Stomach (tissue), 4 donors: ENCODE measurements at regions not wholly inside any gene's neighbourhood (a gene's known extent, or its start where the extent isn't known, plus 50 kb on each side); places are given as distances from the start of the nearest gene placed in this dataset.

ENCODE experiments used
- EP300 ChIP-seq: sonication (generic); formaldehyde crosslinking; IDR thresholded peaks from one replicate; pipeline ENCODE4 v1.6.1; 2017; ENCODE audit warnings: antibody characterized with exemption
- POLR2A ChIP-seq, 4 donors: fragments of 450-650 bp; IDR thresholded peaks; one replicate each; pipeline ENCODE4 v1.6.1; 2016; ENCODE audit warnings: antibody characterized with exemption in 4 of 4, control low read depth in 2 of 4, mild to moderate bottlenecking in 1 of 4, moderate library complexity in 1 of 4

DNA sequence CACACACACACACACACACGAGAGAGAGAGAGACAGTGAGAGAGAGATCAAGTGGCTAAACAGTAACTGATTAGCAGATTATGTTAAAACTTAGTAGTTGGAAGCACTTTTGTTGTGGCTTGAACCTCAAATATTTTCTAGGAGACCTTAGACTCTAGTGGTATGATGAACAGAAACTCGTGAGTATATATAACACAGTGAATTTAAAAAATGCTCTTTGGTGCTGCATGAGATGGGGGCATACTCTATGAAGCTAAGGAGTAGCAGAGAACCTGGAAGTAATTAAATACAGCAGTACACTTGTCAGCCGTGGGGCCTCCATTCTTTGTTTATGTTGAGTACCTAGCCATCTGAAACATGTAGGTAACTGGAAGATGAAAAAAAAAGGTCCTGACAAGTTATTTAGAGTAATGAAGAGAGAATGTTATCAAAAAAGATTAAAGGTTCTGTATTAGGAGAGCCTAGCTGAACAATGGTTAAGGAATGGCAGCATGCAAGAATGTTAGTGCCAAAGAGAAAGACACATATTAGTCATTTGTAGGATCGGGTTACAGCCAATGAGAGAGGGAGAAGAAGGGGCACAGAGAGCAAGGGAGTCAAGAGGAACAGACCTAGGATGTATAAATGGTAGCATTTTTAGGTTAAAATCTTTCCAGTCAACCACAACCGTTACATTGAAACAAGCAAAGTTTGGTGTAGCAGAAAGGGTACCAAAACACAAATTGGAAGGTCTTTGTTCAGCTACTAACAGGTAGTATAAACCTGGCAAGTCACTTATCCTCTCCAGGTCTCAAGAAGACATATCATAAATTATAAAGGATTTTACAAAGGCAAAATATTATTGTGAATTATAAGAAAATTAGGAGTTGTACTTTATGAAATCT, 316.7 kb upstream of the DIPK2B start:
- TF ChIP-seq POLR2A (IDR thresholded peaks at IDR 0.05) (no peak), EP300 (no peak)
